Adipocyte (in vitro differentiated cells): ENCODE measurements at regions not wholly inside any gene's neighbourhood (a gene's known extent, or its start where the extent isn't known, plus 50 kb on each side); places are given as distances from the start of the nearest gene placed in this dataset.

Source experiments
- DNase-seq: peaks from one replicate; pipeline ENCODE4 v3.0.0-alpha.2; 2015; ENCODE audit warnings: low read depth
- H3K27me3 ChIP-seq: replicated peaks from 2 replicates; pipeline ENCODE4 v1.7.0; 2013; ENCODE audit warnings: mild to moderate bottlenecking, low read length, moderate library complexity; ENCODE audit not compliant: control insufficient read depth, insufficient read depth
- H3K36me3 ChIP-seq: 2 replicates; pipeline ENCODE4 v1.7.0; 2013; ENCODE audit warnings: low read length, mild to moderate bottlenecking, moderate library complexity; ENCODE audit not compliant: control insufficient read depth, insufficient read depth, severe bottlenecking
- H3K4me1 ChIP-seq: 2 replicates; pipeline ENCODE4 v1.7.0; 2013; ENCODE audit warnings: mild to moderate bottlenecking, low read length, moderate library complexity; ENCODE audit not compliant: control insufficient read depth, insufficient read depth
- H3K4me3 ChIP-seq: 2 replicates; pipeline ENCODE4 v1.7.0; 2013; ENCODE audit warnings: mild to moderate bottlenecking, low read length, moderate library complexity
- H3K9ac ChIP-seq: 2 replicates; pipeline ENCODE4 v1.7.0; 2013; ENCODE audit warnings: mild to moderate bottlenecking, low read length, moderate library complexity
- H3K9me3 ChIP-seq: 2 replicates; pipeline ENCODE4 v1.7.0; 2013; ENCODE audit warnings: mild to moderate bottlenecking, low read length, moderate library complexity; ENCODE audit not compliant: control insufficient read depth

DNA sequence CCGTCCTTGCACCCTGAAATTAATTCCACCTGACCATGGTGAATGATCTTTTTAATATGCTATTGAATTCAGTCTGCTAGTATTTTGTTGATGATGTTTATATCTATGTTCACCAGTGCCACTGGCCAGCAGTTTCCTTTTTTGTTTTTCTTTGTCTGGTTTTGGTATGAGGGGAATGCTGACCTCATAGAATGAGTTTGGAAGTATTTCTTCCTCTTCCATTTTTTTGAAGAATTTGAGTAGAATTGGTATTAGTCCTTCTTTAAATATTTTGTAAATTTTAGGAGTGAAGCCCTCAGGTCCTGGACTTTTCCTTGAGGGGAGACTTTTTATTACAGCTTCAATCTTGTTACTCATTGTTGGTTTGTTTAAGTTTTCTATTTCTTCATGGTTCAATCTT lies 231.6 kb downstream of the MRPL39 start:
- Histone ChIP-seq H3K36me3 (no peaks in the 10 kb centered on the region), H3K9ac (no peak overlapping the region), H3K4me1 (peaks cover under 1% of the 10 kb centered on the region), H3K27me3 (no peaks in the 10 kb centered on the region), H3K9me3 (no peaks in the 10 kb centered on the region), H3K4me3 (no peak overlapping the region)
- DNase-seq: peak; percentile 61

- no peak overlapping the region for H3K4me3 ChIP-seq
These were observed 233.9 kb downstream of the MRPL39 start for GRCh38 chr21:25373126-25374082.

DNA sequence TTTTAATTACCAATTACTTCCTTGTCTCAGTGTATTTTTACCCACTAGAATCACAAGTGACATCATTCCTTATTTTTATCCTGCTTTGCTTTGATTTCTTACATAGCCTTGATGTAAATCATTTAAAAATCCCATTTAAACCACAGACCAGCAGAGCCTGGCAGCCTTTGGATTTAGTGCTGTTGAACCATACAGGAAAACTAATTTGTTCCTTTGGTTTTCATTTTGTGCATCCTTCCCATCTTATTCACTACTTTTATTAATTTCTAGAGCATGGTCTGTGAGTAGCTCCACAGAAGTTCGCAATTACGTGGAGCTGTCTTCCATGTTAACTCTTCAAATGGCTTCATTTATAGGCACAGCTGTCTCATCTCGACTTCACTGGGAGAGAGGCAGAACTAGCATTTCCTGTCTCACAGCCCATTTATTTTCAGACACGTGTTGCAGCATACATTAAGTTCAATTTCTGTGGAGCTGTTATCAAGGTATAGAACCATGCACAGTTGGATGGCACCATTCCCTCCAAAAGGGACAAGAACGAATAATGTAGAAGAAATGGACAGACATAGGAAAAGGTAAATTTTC lies 235.3 kb downstream of the MRPL39 start:
- Histone ChIP-seq H3K9ac (no peak overlapping the region), H3K27me3 (no peaks in the 10 kb centered on the region), H3K36me3 (no peaks in the 10 kb centered on the region), H3K4me1 (peaks cover 18% of the 10 kb centered on the region), H3K4me3 (no peak overlapping the region), H3K9me3 (no peaks in the 10 kb centered on the region)
- no peak for DNase-seq

More at GRCh38 chr21:25373126-25374082, 233.9 kb downstream of the MRPL39 start:
- Histone ChIP-seq H3K4me1 (peaks cover 18% of the 10 kb centered on the region), H3K27me3 (no peaks in the 10 kb centered on the region), H3K36me3 (no peaks in the 10 kb centered on the region), H3K9ac (no peak overlapping the region), H3K9me3 (no peaks in the 10 kb centered on the region)
- no peak for DNase-seq

DNA sequence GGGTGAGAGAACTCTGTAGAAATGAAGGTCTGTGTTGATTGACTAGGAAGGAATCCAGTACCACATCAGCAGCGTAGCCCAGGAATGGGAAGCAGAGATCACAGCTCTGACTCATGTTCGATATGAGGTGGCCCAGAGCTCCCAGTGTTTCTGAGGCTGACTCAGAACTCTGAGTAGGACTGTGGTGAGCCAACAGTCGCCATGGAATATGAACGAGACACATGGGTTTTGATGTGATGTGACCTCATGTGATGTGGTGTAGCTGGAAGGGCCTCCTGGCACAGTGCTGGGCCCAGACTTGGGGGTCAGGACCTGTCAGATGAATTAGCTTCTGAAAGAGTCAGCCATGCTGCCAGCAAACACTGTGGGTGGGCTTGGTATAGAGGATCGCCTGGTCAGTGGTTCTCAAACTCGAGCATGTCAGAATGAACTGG lies 237.0 kb downstream of the MRPL39 start:
- Histone ChIP-seq H3K4me1 (peaks cover 18% of the 10 kb centered on the region), H3K36me3 (no peaks in the 10 kb centered on the region), H3K4me3 (no peak overlapping the region), H3K27me3 (no peaks in the 10 kb centered on the region), H3K9ac (no peak overlapping the region), H3K9me3 (no peaks in the 10 kb centered on the region)
- DNase-seq: peak; percentile 82

- H3K4me1 ChIP-seq: peaks cover 18% of the 10 kb centered on the region
- H3K36me3 ChIP-seq: no peaks in the 10 kb centered on the region
- no peaks in the 10 kb centered on the region for H3K9me3 ChIP-seq
- no peak overlapping the region for H3K4me3 ChIP-seq
- H3K9ac ChIP-seq: peak overlapping the region; percentile 30
- peak; percentile 38 for DNase-seq
- no peaks in the 10 kb centered on the region for H3K27me3 ChIP-seq
These were observed 237.6 kb downstream of the MRPL39 start for GRCh38 chr21:25369524-25370300.

GRCh38 chr21:25368531-25368930 lies 238.8 kb downstream of the MRPL39 start:
- Histone ChIP-seq H3K9ac (no peak overlapping the region), H3K4me3 (no peak overlapping the region), H3K4me1 (peaks cover 18% of the 10 kb centered on the region), H3K27me3 (no peaks in the 10 kb centered on the region), H3K9me3 (no peaks in the 10 kb centered on the region), H3K36me3 (no peaks in the 10 kb centered on the region)
- no peak for DNase-seq

- Histone ChIP-seq H3K36me3 (no peaks in the 10 kb centered on the region), H3K9me3 (no peaks in the 10 kb centered on the region), H3K9ac (no peak overlapping the region), H3K4me3 (no peak overlapping the region), H3K4me1 (peaks cover 18% of the 10 kb centered on the region), H3K27me3 (no peaks in the 10 kb centered on the region)
- DNase-seq: no peak
These were observed 241.2 kb downstream of the MRPL39 start for GRCh38 chr21:25366116-25366515.

DNA sequence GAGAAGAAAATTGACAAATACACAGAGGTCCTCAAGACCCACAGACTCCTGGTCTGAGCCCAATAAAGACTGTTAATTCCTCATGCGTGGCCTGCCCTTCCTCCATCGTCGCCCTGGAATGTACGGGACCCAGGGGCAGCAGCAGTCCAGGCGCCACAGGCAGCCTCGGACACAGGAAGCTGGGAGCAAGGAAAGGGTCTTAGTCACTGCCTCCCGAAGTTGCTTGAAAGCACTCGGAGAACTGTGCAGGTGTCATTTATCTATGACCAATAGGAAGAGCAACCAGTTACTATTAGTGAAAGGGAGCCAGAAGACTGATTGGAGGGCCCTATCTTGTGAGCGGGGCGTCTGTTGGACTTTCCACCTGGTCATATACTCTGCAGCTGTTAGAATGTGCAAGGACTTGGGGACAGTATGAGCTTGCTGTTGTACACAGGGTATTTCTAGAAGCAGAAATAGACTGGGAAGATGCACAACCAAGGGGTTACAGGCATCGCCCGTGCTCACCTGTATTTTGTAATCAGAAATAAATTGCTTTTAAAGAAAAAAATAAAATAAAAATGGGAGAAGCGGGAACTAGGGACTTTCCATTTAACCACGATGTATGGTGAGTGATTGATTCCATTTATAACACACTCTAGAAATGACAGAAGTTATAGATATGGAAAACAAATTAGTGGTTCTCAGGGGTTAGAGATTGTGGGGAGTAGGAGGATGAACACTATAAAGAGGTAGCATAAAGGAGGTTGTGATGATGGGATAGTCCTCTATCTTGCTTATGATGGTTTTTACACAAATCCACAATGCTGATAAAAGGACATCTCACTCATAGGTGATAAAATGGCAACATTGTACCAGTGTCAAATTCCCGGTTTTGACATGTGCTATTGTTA lies 244.7 kb downstream of the MRPL39 start:
- no peak overlapping the region for H3K4me3 ChIP-seq
- H3K27me3 ChIP-seq: no peaks in the 10 kb centered on the region
- no peak overlapping the region for H3K9ac ChIP-seq
- no peaks in the 10 kb centered on the region for H3K4me1 ChIP-seq
- H3K9me3 ChIP-seq: no peaks in the 10 kb centered on the region
- no peak for DNase-seq
- no peaks in the 10 kb centered on the region for H3K36me3 ChIP-seq

DNA sequence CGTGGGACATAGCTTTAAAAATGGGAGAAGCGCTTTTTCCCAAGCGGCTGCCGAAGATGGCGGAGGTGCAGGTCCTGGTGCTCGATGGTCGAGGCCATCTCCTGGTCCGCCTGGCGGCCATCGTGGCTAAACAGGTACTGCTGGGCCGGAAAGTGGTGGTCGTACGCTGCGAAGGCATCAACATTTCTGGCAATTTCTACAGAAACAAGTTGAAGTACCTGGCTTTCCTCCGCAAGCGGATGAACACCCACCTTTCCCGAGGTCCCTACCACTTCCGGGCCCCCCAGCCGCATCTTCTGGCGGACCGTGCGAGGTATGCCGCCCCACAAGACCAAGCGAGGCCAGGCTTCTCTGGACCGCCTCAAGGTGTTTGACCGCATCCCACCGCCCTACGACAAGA lies 245.5 kb downstream of the MRPL39 start:
- no peak for DNase-seq
- no peaks in the 10 kb centered on the region for H3K9me3 ChIP-seq
- no peak overlapping the region for H3K9ac ChIP-seq
- H3K36me3 ChIP-seq: no peaks in the 10 kb centered on the region
- no peaks in the 10 kb centered on the region for H3K27me3 ChIP-seq
- no peaks in the 10 kb centered on the region for H3K4me1 ChIP-seq
- no peak overlapping the region for H3K4me3 ChIP-seq

DNA sequence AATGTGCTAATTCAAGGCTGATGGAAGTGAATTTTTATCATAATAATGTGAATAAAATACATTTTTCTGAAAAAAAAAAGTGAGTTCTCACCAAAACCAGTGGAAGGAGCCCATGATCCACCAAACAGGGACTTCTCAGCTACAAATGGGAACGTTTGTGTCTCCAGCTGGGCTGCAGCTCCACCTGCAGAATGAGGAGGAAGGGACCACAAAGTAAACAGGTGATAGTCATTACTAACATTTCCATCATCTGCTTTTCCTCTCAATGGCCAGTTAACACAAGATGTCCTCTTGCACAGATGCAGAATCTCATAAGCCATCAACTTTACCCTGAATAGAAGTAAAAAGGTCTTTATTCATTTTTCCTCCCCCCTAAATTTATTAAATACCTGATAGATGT lies 246.2 kb downstream of the MRPL39 start:
- H3K36me3 ChIP-seq: no peaks in the 10 kb centered on the region
- no peaks in the 10 kb centered on the region for H3K27me3 ChIP-seq
- no peaks in the 10 kb centered on the region for H3K9me3 ChIP-seq
- DNase-seq: no peak
- no peak overlapping the region for H3K9ac ChIP-seq
- H3K4me3 ChIP-seq: no peak overlapping the region
- H3K4me1 ChIP-seq: no peaks in the 10 kb centered on the region
